ENCODE measurements at regions not wholly inside any gene's neighbourhood (a gene's known extent, or its start where the extent isn't known, plus 50 kb on each side); places are given as distances from the start of the nearest gene placed in this dataset.

DNA sequence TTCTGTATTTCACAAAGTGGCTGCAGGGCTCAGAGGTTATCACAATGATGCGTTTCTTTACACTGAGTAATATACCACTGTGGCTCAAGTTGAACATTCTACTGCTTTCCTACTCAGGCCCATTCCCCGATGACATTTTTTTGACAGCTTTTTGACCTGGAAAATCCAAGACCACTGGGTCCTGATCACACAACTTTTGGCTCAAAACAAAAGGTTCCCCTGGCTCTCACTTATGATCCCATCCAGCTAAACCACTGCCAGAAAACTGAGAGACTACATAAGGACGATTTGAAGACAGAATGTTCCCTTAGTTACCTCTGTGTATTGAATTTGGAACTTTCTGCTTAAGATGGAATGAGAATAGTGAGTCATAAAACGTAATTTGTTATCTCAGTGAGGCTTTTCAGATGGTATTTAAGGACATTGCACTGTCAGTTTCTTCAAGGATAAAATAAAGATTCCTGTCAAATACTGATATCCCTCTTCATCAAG is 78.0 kb upstream of the FBXL7 start:
- Histone ChIP-seq H3K9me3 (no peaks in the 10 kb centered on the region), H3K27me3 (no peaks in the 10 kb centered on the region), H3K4me3 (no peak overlapping the region), H3K36me3 (no peaks in the 10 kb centered on the region), H3K4me1 (no peaks in the 10 kb centered on the region), H3K27ac (no peak overlapping the region)
- no peak for DNase-seq (ENCODE audit: extremely low spot score in 2 of 2)
- TF ChIP-seq POLR2AphosphoS5 (IDR thresholded peaks at IDR 0.05; ENCODE audit: insufficient read depth in 1 of 2, low read depth in 1 of 2) = no peak
- TF ChIP-seq, protein P1, sequence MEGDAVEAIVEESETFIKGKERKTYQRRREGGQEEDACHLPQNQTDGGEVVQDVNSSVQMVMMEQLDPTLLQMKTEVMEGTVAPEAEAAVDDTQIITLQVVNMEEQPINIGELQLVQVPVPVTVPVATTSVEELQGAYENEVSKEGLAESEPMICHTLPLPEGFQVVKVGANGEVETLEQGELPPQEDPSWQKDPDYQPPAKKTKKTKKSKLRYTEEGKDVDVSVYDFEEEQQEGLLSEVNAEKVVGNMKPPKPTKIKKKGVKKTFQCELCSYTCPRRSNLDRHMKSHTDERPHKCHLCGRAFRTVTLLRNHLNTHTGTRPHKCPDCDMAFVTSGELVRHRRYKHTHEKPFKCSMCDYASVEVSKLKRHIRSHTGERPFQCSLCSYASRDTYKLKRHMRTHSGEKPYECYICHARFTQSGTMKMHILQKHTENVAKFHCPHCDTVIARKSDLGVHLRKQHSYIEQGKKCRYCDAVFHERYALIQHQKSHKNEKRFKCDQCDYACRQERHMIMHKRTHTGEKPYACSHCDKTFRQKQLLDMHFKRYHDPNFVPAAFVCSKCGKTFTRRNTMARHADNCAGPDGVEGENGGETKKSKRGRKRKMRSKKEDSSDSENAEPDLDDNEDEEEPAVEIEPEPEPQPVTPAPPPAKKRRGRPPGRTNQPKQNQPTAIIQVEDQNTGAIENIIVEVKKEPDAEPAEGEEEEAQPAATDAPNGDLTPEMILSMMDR (IDR thresholded peaks at IDR 0.05) = no peak
- intact Hi-C loops (cut with DNase I) = no loop called here

DNA sequence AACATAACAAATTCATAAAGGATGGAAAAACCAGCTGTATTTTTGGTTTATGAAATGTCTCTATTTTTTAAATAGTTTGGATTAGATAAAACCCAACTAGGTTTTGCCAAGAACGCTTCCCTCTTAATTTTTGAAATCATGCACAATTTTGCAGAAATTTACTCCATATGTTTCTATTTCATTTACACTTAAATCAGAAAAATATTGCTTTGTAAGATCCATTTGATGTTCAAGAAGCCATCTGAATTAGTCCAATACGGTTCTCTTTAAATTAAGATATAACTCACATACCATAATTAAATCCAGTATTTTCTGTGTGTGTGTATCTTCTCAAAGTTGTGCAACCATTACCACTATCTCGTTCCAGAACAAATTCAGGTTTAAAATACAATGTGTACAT is 78.6 kb upstream of the FBXL7 start:
- Histone ChIP-seq H3K4me1 (no peaks in the 10 kb centered on the region), H3K9me3 (no peaks in the 10 kb centered on the region), H3K4me3 (no peak overlapping the region), H3K27me3 (no peaks in the 10 kb centered on the region), H3K27ac (no peak overlapping the region), H3K36me3 (no peaks in the 10 kb centered on the region)
- TF ChIP-seq POLR2A (IDR thresholded peaks at IDR 0.05) (no peak), POLR2AphosphoS5 (IDR thresholded peaks at IDR 0.05; ENCODE audit: insufficient read depth in 1 of 2, low read depth in 1 of 2) (no peak)
- TF ChIP-seq, protein P1 (IDR thresholded peaks at IDR 0.05) = no peak
- DNase-seq (ENCODE audit: extremely low spot score in 2 of 2) = no peak
- intact Hi-C loops (cut with DNase I) = no loop called here

GRCh38 chr5:15420201-15420600 is 79.8 kb upstream of the FBXL7 start:
- Histone ChIP-seq H3K4me1 (no peaks in the 10 kb centered on the region), H3K9me3 (no peaks in the 10 kb centered on the region), H3K27me3 (no peaks in the 10 kb centered on the region), H3K4me3 (no peak overlapping the region), H3K27ac (no peak overlapping the region), H3K36me3 (no peaks in the 10 kb centered on the region)
- no peak for DNase-seq (ENCODE audit: extremely low spot score in 2 of 2)
- TF ChIP-seq, protein P1 (IDR thresholded peaks at IDR 0.05) = no peak
- TF ChIP-seq POLR2A (IDR thresholded peaks at IDR 0.05) (no peak), POLR2AphosphoS5 (IDR thresholded peaks at IDR 0.05; ENCODE audit: insufficient read depth in 1 of 2, low read depth in 1 of 2) (no peak)
- intact Hi-C loops (cut with DNase I) = no loop called here

- TF ChIP-seq, protein P1 (IDR thresholded peaks at IDR 0.05) = no peak
- no peak for TF ChIP-seq POLR2AphosphoS5 (IDR thresholded peaks at IDR 0.05; ENCODE audit: insufficient read depth in 1 of 2, low read depth in 1 of 2)
- no peak for TF ChIP-seq POLR2A (IDR thresholded peaks at IDR 0.05)
Observed at GRCh38 chr5:15417156-15417555, 82.8 kb upstream of the FBXL7 start.

DNA sequence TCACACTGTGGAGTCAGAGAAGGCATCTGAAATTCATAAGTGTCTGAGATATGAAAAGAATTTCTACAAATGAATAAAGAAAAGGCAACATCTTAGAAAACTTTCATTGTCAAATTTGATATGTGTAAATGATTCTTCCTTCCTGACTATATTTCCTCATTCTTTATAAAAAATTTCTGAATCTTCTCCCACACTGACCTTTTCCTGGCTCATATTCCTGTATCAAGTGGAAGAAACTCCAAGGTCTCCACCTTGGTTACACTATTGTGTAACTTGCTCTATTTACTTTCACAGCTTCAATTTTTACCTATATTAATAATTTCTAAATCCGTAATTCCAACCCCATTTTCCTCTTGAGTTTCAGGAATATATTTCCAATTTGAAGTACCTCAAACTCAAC is 93.5 kb upstream of the FBXL7 start:
- no peak overlapping the region for H3K27ac ChIP-seq
- no peak for DNase-seq (ENCODE audit: extremely low spot score in 2 of 2)
- H3K4me1 ChIP-seq = no peaks in the 10 kb centered on the region
- no peaks in the 10 kb centered on the region for H3K27me3 ChIP-seq
- TF ChIP-seq, protein P1 (IDR thresholded peaks at IDR 0.05) = no peak
- no peak for TF ChIP-seq POLR2A (IDR thresholded peaks at IDR 0.05)
- no peak for TF ChIP-seq POLR2AphosphoS5 (IDR thresholded peaks at IDR 0.05; ENCODE audit: insufficient read depth in 1 of 2, low read depth in 1 of 2)
- intact Hi-C loops (cut with DNase I) = no loop called here
- no peak overlapping the region for H3K4me3 ChIP-seq
- peaks cover 10% of the 10 kb centered on the region for H3K9me3 ChIP-seq
- no peaks in the 10 kb centered on the region for H3K36me3 ChIP-seq

More at GRCh38 chr5:15417156-15417555, 82.8 kb upstream of the FBXL7 start:
- no peak overlapping the region for H3K27ac ChIP-seq
- no peaks in the 10 kb centered on the region for H3K27me3 ChIP-seq
- H3K4me1 ChIP-seq = no peaks in the 10 kb centered on the region
- no peak overlapping the region for H3K4me3 ChIP-seq
- H3K9me3 ChIP-seq = no peaks in the 10 kb centered on the region
- intact Hi-C loops (cut with DNase I) = no loop called here
- DNase-seq (ENCODE audit: extremely low spot score in 2 of 2) = no peak
- no peaks in the 10 kb centered on the region for H3K36me3 ChIP-seq

Measured in vagina (tissue), 2 donors.